HG03060 (cell line): ENCODE measurements at regions not wholly inside any gene's neighbourhood (a gene's known extent, or its start where the extent isn't known, plus 50 kb on each side); places are given as distances from the start of the nearest gene placed in this dataset.

Source experiments
- ATAC-seq: cut with Tn5 transposase; IDR thresholded peaks from one replicate; pipeline ENCODE4 v1.9.1; 2021; ENCODE audit warnings: low read depth, moderate number of reproducible peaks; ENCODE audit not compliant: unreplicated experiment

DNA sequence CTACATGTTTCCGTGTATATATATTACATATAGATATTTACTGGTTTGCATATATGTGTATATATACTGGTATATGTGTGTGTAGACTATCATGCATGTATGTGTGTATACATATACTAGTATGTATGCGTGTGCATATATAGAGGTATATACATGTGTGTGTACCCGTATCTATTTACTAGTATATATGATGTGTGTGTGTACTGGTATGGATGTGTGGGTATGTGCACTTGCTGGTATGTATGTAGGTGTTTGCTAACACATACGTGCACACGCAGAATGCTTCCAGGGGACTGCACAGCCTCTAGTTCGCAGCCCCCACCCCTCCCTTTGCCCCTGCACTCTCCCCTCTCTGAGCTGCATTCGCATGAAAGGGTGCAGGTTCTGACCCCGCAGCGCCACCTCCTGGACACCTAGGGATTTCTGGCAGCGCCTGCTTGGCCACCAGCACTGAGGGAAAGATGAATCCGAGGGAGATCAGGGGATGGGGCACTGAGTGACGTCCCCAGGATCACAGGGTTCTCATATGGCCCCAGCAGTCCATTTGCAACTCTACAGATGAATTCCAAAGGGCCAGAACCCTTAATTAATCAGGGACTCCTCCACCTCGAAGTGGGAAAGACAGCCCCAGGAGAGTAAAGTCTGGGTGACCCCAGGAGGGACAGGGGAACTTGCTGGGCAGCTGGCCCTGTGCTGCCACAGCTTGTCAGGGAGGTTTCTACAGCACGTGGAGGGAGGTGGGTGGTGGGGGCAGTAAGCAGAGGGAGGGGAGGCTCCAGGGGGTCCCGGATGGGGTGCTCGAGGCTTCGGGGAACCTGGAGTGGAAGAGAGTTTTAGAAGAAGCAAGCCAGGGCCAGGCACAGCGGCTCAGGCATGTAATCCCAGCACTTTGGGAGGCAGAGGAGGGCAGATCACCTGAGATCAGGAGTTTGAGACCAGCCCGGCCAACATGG is 66.8 kb upstream of the ASAP2 start:
- ATAC-seq, result no peak

GRCh38 chr2:9137379-9138150 is 69.0 kb upstream of the ASAP2 start:
- ATAC-seq, result no peak

DNA sequence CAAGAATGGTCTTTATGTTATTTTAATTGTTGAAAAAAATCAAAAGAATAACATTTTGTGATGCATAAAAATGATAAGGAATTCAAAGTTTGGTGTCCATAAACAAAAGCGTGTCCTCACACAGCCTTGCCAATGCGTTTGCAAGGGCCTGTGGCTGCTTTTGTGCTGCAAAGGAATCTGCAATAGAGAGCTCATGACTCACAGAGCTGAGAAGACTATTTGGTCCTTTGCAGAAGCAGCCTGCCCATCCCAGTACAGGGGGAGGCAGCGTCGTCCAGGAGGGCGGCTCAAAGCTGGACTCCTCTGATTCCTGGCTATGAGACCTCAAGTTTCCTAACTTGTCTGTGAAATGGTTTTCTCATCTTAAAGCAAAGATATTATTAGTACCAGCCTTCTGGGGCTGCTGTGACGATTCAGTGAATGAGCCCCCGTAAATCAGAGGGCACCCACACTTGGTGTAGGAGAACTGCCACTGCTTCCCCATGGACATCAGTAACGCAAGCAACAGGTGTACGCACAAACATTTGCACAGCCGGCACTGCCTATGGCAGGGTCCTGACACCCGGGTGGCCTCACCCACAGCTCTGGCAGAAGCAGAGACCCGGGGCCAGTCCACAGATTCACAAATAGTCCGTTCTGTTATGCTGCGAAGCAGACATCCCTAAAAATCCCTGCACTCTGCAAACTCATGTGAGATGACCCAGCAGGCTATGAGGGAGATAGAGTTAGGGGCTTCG is 70.6 kb upstream of the ASAP2 start:
- no peak for ATAC-seq

DNA sequence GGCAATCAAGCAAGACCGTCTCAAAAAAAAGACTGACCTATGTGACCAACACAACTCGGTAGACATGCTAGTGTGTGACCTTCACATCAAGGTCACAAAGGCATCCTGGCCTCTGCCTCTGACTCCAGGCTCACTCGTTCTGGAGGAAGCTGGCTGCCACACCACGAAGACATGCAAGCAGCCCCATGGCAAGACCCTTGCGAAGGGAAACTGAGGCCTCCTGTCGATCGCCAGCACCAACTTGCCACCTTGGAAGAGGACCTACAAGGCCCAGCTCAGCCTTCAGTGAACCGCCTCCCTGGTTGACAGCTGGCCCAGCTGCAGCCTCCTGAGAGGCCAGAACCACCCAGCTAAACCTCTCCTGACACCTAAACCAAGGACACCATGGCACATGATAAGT is 79.3 kb upstream of the ASAP2 start:
- ATAC-seq, result no peak

GRCh38 chr2:9126540-9126939 is 80.1 kb upstream of the ASAP2 start:
- no peak for ATAC-seq

- no peak for ATAC-seq
These were observed 82.3 kb upstream of the ASAP2 start for GRCh38 chr2:9124231-9124741.

DNA sequence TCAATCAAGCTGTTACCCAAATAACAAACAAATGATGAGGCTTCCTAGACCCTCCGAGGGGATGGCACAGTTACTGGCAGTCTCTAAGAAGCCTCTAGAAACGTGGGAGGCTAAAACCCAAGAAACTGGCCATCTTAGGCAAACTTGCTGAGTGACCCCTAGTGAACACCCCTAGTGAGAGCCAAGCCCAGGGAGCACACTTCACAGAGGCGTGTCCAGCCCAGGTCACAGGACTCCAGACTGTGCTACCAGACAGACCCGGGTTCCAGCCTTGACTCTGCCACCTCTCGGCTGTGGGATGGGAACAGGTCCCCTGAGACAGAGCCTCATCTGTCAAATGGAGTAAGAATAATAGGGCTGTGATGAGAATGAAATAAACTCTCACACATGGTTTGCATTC is 83.5 kb upstream of the ASAP2 start:
- no peak for ATAC-seq

- ATAC-seq, result no peak
These were observed 84.2 kb upstream of the ASAP2 start for GRCh38 chr2:9122367-9122766.

GRCh38 chr2:9118383-9118960 is 88.1 kb upstream of the ASAP2 start:
- ATAC-seq, result no peak

DNA sequence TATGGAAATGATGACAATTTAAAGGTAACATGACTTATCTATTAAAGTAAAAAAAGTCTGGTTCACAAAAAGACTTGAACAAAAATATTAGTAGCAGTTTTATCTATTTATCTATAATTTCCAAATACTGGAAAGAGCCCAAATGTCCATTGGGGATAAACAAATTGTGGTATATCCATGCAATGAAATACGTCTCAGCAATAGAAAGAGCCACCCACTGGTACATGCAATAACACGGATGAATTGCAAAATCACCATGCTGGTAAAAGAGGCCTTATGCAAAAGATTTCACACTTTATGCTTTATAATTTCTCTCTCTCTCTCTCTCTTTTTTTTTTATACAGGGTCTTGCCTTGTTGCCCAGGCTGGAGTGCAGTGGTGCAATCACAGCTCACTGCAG is 91.4 kb upstream of the ASAP2 start:
- no peak for ATAC-seq

GRCh38 chr2:9114458-9114857 is 92.2 kb upstream of the ASAP2 start:
- no peak for ATAC-seq

- ATAC-seq, result no peak
These were observed 92.7 kb upstream of the ASAP2 start for GRCh38 chr2:9113916-9114315.

GRCh38 chr2:9113262-9113661 is 93.3 kb upstream of the ASAP2 start:
- ATAC-seq, result no peak

DNA sequence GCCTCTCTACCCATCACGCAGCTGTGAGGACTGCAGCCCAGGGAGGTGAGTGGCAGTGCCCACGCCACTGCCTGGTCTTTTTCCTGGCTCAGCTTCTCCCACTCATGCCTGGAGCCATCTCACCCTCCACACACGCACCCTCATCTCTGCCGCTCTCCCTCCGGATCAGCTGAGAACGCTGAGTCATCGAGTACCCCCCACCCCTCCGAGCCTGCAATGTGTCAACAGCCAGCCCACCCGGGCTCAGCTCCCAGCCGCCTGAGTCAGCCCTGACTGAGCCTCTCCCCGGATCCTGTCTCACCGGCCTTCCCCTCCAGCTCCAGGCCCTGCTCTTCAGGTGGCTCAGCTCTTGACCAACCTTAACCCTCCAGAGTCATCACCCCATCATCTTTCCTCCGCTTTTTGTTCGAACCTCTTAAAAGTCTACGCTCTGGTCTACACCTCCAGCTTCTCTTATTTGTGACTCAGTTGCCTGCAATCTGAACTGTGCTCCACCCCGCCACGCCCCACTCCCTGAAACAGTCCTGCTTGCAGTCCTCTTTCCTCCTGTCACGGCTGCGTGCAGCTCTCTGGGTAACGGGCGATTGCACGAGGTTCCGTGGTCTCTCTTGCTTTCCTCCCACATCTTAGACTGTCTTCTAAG is 94.4 kb upstream of the ASAP2 start:
- no peak for ATAC-seq

DNA sequence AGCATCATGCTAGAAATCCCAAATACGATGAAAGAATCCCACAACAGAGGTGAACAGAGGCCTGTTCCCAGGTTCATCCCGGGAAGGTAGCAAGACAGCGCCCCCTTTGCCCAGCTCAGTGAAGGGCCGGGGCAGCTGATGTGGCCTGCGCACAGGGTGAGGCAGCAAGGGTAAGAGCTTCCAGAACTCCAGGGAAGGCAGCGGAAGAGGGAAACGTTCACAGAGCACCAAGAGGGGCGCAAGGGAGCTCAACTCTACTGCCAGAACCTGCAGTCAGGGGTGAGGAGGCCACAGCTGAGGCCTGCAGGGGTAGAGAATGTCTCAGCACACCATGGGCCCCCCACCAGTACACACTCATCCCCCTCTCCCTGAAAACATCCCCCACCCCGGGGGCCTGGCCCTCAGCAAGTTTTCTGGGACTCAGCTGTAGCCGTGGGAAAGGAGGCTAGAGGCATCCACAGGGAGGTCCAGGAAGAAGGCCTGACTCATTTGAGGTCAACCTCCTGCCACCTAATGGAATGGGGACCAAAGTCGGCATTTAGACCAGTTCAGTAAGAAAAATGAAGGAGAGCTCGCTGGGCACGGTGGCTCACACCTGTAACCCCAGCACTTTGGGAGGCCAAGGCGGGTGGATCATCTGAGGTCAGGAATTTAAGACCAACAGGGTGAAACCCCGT is 95.6 kb upstream of the ASAP2 start:
- no peak for ATAC-seq

DNA sequence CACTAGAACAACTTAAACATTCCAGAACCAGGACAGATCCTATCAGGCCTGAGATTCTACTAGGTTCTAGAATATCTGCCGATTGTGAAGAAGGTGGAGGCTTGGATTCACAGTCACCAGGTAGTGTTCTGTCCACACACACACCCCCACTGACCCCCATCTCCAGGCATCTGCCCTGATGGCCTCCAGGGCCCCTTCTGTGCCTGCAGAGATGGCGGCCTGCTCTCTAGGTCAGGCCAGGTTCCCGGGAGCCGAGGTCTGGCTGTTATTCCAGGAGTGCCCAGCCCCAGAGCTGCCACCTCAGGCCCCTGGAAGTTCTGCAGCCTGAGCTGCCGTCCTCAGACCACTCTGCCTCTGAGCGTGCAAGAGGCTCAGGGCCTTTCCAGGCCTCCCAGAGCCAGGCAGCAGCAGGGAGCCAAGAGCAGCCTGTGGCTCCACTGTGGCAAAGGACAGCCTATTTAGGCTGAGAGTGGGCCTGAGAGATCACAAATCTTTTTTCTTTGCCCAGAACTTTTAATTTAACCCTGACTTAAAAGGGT is 96.2 kb upstream of the ASAP2 start:
- no peak for ATAC-seq

GRCh38 chr2:9109871-9110270 is 96.7 kb upstream of the ASAP2 start:
- no peak for ATAC-seq

DNA sequence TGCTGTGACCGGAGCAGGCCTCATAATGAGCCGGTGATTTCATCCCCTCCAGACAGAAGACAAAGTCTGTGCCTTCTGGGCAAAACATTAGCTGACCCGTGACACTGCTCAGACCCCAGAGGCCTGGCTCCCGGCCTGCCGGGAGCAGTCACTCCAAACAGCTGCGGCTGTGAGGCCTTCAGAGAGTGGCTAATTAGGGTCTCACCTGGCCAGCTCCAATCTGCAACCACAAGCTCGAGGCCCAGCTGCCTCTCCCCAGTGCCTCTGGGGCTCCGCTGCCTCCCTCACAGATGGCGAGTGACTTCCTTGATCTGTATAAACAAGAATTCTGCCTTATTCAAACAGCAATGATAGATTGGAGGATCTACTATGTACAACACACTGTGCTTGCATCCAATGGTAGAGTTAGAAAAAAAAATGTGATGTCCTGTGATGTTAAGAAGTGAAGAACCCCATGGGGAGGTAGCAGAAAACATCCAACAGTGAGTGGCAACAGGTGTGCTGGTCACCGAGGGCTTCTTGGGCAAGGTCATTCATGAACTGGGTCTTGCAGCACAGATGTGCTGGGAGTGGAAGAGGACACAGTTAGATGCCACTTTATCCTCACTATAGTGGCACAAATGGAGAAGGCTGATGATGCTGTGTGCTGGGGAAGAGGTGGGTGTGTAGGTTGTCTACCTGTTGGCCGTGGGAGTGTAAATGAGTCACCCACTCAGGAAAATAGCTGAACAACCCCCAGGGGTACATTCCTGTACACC is 98.2 kb upstream of the ASAP2 start:
- no peak for ATAC-seq
